A549 (cell line): ENCODE measurements at regions not wholly inside any gene's neighbourhood (a gene's known extent, or its start where the extent isn't known, plus 50 kb on each side); places are given as distances from the start of the nearest gene placed in this dataset.

Experiments used
- ATAC-seq, 2 experiments: fragments of 200-7000 bp in 1 of 2; fragments of >200 bp in 1 of 2; cut with Nextera tagmentation in 1 of 2; cut with Tn5 transposase in 1 of 2; 3 replicates each; pipeline versions ENCODE4 v1.8.0 to v1.9.1; 2018 to 2020; ENCODE audit warnings: mild to moderate bottlenecking in 1 of 2, moderate library complexity in 1 of 2
- CTCF ChIA-PET: fragments of 300-600 bp; sonication (Branson Sonifier 250); formaldehyde crosslinking; extraction: SDS; loops from one replicate; lab custom pipeline; 2021; ENCODE audit warnings: antibody characterized with exemption, inconsistent platforms; lab: Yijun Ruan, JAX
- POLR2A ChIA-PET: fragments of 350-600 bp; formaldehyde crosslinking; extraction: SDS; loops from one replicate; lab custom pipeline; 2021; ENCODE audit warnings: antibody characterized with exemption, inconsistent platforms; lab: Yijun Ruan, JAX
- DNase-seq, 2 experiments: peaks; one replicate each; pipeline versions ENCODE4 v3.0.0 to v3.0.0-alpha.2; 2011 to 2016; ENCODE audit warnings: low read depth in 1 of 2, low spot score in 1 of 2
- FAIRE-seq: peaks from 2 replicates; lab custom pipeline; 2011; peaks lifted over from hg19 to GRCh38; lab: Jason Lieb, UNC
- H3K27ac ChIP-seq, 2 experiments: fragments of >200 bp; sonication (Bioruptor Twin); formaldehyde crosslinking; 3 replicates each; pipeline ENCODE4 v1.5.1; 2016 to 2017
- H3K4me1 ChIP-seq: fragments of >200 bp; sonication (Bioruptor Twin); formaldehyde crosslinking; 3 replicates; pipeline ENCODE4 v1.6.1; 2016
- H3K4me2 ChIP-seq: fragments of >200 bp; sonication (Bioruptor Twin); formaldehyde crosslinking; 3 replicates; pipeline ENCODE4 v1.6.1; 2016
- H3K4me3 ChIP-seq: fragments of >200 bp; sonication (Bioruptor Twin); formaldehyde crosslinking; 3 replicates; pipeline ENCODE4 v1.5.1; 2016
- H3K9me3 ChIP-seq: fragments of >200 bp; sonication (Bioruptor Twin); formaldehyde crosslinking; 3 replicates; pipeline ENCODE4 v1.6.1; 2016
- CBX8 ChIP-seq: fragments of 200-600 bp; sonication (generic); IDR thresholded peaks from 2 replicates; pipeline ENCODE4 v1.6.1; 2016
- CHD2 ChIP-seq: fragments of 150-350 bp; IDR thresholded peaks from 2 replicates; pipeline ENCODE4 v1.6.1; 2014; ENCODE audit warnings: low read length; ENCODE audit not compliant: partially characterized antibody
- EHF ChIP-seq: fragments of 250-450 bp; sonication (Bioruptor Pico); IDR thresholded peaks from 2 replicates; pipeline ENCODE4 v1.5.0; 2020; ENCODE audit warnings: mild to moderate bottlenecking
- FOSL2 ChIP-seq, 2 experiments: fragments of 450-650 bp in 1 of 2; fragments of >200 bp in 1 of 2; sonication (Bioruptor Twin) in 1 of 2; formaldehyde crosslinking; IDR thresholded peaks; 2 replicates each; pipeline versions ENCODE4 v1.5.0 to v1.6.1; 2016 to 2020; ENCODE audit warnings: mild to moderate bottlenecking in 1 of 2, moderate library complexity in 1 of 2
- HDAC2 ChIP-seq: fragments of 200-600 bp; sonication (generic); IDR thresholded peaks from 2 replicates; pipeline ENCODE4 v1.6.1; 2016
- HOXB13 ChIP-seq: fragments of 250-450 bp; sonication (Bioruptor Pico); IDR thresholded peaks from 2 replicates; pipeline ENCODE4 v1.5.0; 2020; ENCODE audit warnings: low read depth, mild to moderate bottlenecking, moderate library complexity
- JUNB ChIP-seq: fragments of >200 bp; sonication (Bioruptor Twin); formaldehyde crosslinking; IDR thresholded peaks from 2 replicates; pipeline ENCODE4 v1.6.1; 2016
- KDM1A ChIP-seq: fragments of 200-600 bp; sonication (generic); IDR thresholded peaks from 2 replicates; pipeline ENCODE4 v1.6.1; 2016; ENCODE audit warnings: low read depth, mild to moderate bottlenecking
- MAFK ChIP-seq: fragments of 450-650 bp; IDR thresholded peaks from 2 replicates; pipeline ENCODE4 v1.6.1; 2014; ENCODE audit not compliant: partially characterized antibody
- NPAS2 ChIP-seq: fragments of 250-450 bp; sonication (Bioruptor Pico); IDR thresholded peaks from 2 replicates; pipeline ENCODE4 v1.8.0; 2022; ENCODE audit warnings: mild to moderate bottlenecking, moderate library complexity, borderline replicate concordance
- RAD21 ChIP-seq, 2 experiments: fragments of >200 bp in 1 of 2; sonication (Bioruptor Twin) in 1 of 2; formaldehyde crosslinking in 1 of 2; IDR thresholded peaks in 1 of 2; conservative IDR thresholded peaks in 1 of 2; 2 replicates in 1 of 2; 3 replicates in 1 of 2; pipeline ENCODE4 v1.6.1; 2012 to 2018; ENCODE audit warnings: inconsistent platforms in 1 of 2
- RARB ChIP-seq: fragments of 250-450 bp; sonication (Bioruptor Pico); IDR thresholded peaks from 2 replicates; pipeline ENCODE4 v1.8.0; 2021; ENCODE audit warnings: mild to moderate bottlenecking, moderate library complexity
- RCOR1 ChIP-seq: fragments of 150-350 bp; IDR thresholded peaks from 2 replicates; pipeline ENCODE4 v1.6.1; 2014; ENCODE audit warnings: antibody characterized with exemption, low read length, low read depth
- RFX5 ChIP-seq: fragments of 450-650 bp; IDR thresholded peaks from 2 replicates; pipeline ENCODE4 v1.7.1; 2014; ENCODE audit warnings: antibody characterized with exemption, mild to moderate bottlenecking, moderate library complexity
- SMC3 ChIP-seq: fragments of >200 bp; sonication (Bioruptor Twin); formaldehyde crosslinking; IDR thresholded peaks from 3 replicates; pipeline ENCODE4 v1.6.1; 2018; ENCODE audit warnings: inconsistent platforms
- TP53 ChIP-seq: fragments of 250-450 bp; sonication (Bioruptor Pico); IDR thresholded peaks from 2 replicates; pipeline ENCODE4 v1.5.0; 2021; ENCODE audit warnings: mild to moderate bottlenecking, moderate library complexity
- ZC3H11A ChIP-seq: fragments of 450-650 bp; IDR thresholded peaks from 2 replicates; pipeline ENCODE4 v1.6.1; 2014; ENCODE audit warnings: antibody characterized with exemption, mild to moderate bottlenecking
- ZFP36 ChIP-seq: fragments of 450-650 bp; IDR thresholded peaks from 2 replicates; pipeline ENCODE4 v1.6.1; 2014; ENCODE audit warnings: borderline replicate concordance; ENCODE audit not compliant: partially characterized antibody
- WGBS: methylation state at CpG from one replicate; pipeline ENCODE4 v1.1.6; 2017; ENCODE audit errors: missing lambda C conversion rate; 5-methylcytosine and 5-hydroxymethylcytosine counted together
- TF ChIP-seq, protein P1 (sequence below): fragments of >200 bp; sonication (Bioruptor Twin); formaldehyde crosslinking; IDR thresholded peaks from 3 replicates; pipeline ENCODE4 v1.6.1; 2016
- TF ChIP-seq, protein P2 (sequence below): fragments of 250-450 bp; sonication (Bioruptor Pico); IDR thresholded peaks from 2 replicates; pipeline ENCODE4 v1.5.0; 2021; ENCODE audit warnings: mild to moderate bottlenecking, moderate library complexity, borderline replicate concordance
- TF ChIP-seq, protein P3 (sequence below): fragments of >200 bp; sonication (Bioruptor Twin); formaldehyde crosslinking; IDR thresholded peaks from 3 replicates; pipeline ENCODE4 v1.5.1; 2016
- TF ChIP-seq, protein P4 (sequence below): fragments of 200-600 bp; sonication (generic); IDR thresholded peaks from 2 replicates; pipeline ENCODE4 v1.6.1; 2016; ENCODE audit warnings: antibody characterized with exemption, mild to moderate bottlenecking, moderate library complexity
- TF ChIP-seq, protein P5 (sequence below): fragments of 450-650 bp; IDR thresholded peaks from 2 replicates; pipeline ENCODE4 v1.6.1; 2014; ENCODE audit warnings: antibody characterized with exemption
- TF ChIP-seq, protein P6 (sequence below): fragments of 150-350 bp; IDR thresholded peaks from 2 replicates; pipeline ENCODE4 v1.6.1; 2014; ENCODE audit warnings: low read depth, mild to moderate bottlenecking, low read length
- TF ChIP-seq, protein P7 (sequence below): fragments of 250-450 bp; sonication (Bioruptor Pico); IDR thresholded peaks from 2 replicates; pipeline ENCODE4 v1.5.0; 2020; ENCODE audit warnings: low read depth, mild to moderate bottlenecking, moderate library complexity
- TF ChIP-seq, protein P8 (sequence below): IDR thresholded peaks from 2 replicates; pipeline ENCODE4 v1.6.1; 2012

DNA sequence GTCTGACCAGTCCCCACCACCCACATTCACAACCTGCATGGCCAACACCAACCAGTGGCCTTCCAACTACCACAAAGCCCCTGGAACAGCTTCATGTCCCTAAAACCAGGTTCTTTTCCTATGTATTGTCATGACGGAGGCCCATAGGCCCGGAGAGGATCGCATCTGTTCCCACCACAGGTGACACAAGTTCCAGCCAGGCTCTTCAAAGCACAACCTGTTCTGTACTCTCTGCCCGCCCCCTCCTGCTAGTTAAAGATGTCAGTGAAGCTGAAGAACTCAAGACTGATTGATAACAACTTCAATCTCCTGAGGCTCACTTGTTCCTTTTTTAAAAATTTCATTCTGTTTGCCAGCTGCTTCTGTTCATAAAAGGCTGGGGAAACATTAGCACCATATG lies 121.1 kb upstream of the GUCY1A2 start:
- Histone ChIP-seq H3K4me1 (no peaks in the 10 kb centered on the region), H3K9me3 (no peaks in the 10 kb centered on the region), H3K4me2 (no peak overlapping the region), H3K27ac (no peak overlapping the region), H3K4me3 (no peak overlapping the region)
- TF ChIP-seq, protein P1, sequence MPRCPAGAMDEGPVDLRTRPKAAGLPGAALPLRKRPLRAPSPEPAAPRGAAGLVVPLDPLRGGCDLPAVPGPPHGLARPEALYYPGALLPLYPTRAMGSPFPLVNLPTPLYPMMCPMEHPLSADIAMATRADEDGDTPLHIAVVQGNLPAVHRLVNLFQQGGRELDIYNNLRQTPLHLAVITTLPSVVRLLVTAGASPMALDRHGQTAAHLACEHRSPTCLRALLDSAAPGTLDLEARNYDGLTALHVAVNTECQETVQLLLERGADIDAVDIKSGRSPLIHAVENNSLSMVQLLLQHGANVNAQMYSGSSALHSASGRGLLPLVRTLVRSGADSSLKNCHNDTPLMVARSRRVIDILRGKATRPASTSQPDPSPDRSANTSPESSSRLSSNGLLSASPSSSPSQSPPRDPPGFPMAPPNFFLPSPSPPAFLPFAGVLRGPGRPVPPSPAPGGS, result no peak
- TF ChIP-seq HOXB13 (CRISPR knock-in tag) (no peak), FOSL2 (IDR thresholded peaks at IDR 0.05) (no peak), FOSL2 (CRISPR knock-in tag; IDR thresholded peaks at IDR 0.05) (no peak), RCOR1 (no peak), RFX5 (no peak), NPAS2 (CRISPR knock-in tag) (no peak), CHD2 (no peak), RARB (no peak), SMC3 (no peak), MAFK (no peak)
- TF ChIP-seq, protein P2, sequence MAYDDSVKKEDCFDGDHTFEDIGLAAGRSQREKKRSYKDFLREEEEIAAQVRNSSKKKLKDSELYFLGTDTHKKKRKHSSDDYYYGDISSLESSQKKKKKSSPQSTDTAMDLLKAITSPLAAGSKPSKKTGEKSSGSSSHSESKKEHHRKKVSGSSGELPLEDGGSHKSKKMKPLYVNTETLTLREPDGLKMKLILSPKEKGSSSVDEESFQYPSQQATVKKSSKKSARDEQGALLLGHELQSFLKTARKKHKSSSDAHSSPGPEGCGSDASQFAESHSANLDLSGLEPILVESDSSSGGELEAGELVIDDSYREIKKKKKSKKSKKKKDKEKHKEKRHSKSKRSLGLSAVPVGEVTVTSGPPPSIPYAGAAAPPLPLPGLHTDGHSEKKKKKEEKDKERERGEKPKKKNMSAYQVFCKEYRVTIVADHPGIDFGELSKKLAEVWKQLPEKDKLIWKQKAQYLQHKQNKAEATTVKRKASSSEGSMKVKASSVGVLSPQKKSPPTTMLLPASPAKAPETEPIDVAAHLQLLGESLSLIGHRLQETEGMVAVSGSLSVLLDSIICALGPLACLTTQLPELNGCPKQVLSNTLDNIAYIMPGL (CRISPR knock-in tag), result no peak
- TF ChIP-seq, protein P3, sequence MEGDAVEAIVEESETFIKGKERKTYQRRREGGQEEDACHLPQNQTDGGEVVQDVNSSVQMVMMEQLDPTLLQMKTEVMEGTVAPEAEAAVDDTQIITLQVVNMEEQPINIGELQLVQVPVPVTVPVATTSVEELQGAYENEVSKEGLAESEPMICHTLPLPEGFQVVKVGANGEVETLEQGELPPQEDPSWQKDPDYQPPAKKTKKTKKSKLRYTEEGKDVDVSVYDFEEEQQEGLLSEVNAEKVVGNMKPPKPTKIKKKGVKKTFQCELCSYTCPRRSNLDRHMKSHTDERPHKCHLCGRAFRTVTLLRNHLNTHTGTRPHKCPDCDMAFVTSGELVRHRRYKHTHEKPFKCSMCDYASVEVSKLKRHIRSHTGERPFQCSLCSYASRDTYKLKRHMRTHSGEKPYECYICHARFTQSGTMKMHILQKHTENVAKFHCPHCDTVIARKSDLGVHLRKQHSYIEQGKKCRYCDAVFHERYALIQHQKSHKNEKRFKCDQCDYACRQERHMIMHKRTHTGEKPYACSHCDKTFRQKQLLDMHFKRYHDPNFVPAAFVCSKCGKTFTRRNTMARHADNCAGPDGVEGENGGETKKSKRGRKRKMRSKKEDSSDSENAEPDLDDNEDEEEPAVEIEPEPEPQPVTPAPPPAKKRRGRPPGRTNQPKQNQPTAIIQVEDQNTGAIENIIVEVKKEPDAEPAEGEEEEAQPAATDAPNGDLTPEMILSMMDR, result no peak
- TF ChIP-seq, protein P4, sequence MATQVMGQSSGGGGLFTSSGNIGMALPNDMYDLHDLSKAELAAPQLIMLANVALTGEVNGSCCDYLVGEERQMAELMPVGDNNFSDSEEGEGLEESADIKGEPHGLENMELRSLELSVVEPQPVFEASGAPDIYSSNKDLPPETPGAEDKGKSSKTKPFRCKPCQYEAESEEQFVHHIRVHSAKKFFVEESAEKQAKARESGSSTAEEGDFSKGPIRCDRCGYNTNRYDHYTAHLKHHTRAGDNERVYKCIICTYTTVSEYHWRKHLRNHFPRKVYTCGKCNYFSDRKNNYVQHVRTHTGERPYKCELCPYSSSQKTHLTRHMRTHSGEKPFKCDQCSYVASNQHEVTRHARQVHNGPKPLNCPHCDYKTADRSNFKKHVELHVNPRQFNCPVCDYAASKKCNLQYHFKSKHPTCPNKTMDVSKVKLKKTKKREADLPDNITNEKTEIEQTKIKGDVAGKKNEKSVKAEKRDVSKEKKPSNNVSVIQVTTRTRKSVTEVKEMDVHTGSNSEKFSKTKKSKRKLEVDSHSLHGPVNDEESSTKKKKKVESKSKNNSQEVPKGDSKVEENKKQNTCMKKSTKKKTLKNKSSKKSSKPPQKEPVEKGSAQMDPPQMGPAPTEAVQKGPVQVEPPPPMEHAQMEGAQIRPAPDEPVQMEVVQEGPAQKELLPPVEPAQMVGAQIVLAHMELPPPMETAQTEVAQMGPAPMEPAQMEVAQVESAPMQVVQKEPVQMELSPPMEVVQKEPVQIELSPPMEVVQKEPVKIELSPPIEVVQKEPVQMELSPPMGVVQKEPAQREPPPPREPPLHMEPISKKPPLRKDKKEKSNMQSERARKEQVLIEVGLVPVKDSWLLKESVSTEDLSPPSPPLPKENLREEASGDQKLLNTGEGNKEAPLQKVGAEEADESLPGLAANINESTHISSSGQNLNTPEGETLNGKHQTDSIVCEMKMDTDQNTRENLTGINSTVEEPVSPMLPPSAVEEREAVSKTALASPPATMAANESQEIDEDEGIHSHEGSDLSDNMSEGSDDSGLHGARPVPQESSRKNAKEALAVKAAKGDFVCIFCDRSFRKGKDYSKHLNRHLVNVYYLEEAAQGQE, result no peak
- TF ChIP-seq, protein P5, sequence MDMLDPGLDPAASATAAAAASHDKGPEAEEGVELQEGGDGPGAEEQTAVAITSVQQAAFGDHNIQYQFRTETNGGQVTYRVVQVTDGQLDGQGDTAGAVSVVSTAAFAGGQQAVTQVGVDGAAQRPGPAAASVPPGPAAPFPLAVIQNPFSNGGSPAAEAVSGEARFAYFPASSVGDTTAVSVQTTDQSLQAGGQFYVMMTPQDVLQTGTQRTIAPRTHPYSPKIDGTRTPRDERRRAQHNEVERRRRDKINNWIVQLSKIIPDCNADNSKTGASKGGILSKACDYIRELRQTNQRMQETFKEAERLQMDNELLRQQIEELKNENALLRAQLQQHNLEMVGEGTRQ, result no peak
- DNase-seq (no peak), FAIRE-seq (no peak), ATAC-seq (no peak)
- WGBS, result 26% methylated on average over 3 of the region's 4 CpGs
- POLR2A ChIA-PET, result no interaction called here
- CTCF ChIA-PET, result no interaction called here

DNA sequence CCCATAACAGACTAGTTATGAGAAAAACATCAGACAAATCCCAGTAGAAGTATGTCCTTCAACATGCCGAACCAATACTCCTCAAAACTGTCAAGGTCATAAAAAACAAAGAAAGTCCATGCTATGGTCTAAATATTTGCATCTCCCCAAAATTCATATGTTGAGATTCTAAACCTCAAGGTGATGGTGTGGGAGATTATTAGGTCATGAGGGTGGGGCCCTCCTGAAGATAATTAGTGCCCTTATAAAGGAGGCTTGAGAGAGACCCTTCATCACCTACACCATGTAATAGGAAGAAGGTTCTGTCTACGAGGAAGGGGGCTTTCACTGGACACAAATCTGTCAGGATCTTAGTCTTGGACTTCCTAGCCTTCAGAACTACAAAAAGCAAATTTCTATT lies 118.6 kb upstream of the GUCY1A2 start:
- no peaks in the 10 kb centered on the region for H3K9me3 ChIP-seq
- TF ChIP-seq, protein P6, sequence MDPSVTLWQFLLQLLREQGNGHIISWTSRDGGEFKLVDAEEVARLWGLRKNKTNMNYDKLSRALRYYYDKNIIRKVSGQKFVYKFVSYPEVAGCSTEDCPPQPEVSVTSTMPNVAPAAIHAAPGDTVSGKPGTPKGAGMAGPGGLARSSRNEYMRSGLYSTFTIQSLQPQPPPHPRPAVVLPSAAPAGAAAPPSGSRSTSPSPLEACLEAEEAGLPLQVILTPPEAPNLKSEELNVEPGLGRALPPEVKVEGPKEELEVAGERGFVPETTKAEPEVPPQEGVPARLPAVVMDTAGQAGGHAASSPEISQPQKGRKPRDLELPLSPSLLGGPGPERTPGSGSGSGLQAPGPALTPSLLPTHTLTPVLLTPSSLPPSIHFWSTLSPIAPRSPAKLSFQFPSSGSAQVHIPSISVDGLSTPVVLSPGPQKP, result no peak
- TF ChIP-seq CBX8, result no peak
- TF ChIP-seq KDM1A, result no peak
- TF ChIP-seq RARB, result no peak
- TF ChIP-seq, protein P7, sequence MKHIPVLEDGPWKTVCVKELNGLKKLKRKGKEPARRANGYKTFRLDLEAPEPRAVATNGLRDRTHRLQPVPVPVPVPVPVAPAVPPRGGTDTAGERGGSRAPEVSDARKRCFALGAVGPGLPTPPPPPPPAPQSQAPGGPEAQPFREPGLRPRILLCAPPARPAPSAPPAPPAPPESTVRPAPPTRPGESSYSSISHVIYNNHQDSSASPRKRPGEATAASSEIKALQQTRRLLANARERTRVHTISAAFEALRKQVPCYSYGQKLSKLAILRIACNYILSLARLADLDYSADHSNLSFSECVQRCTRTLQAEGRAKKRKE (CRISPR knock-in tag), result no peak
- TF ChIP-seq, protein P8, sequence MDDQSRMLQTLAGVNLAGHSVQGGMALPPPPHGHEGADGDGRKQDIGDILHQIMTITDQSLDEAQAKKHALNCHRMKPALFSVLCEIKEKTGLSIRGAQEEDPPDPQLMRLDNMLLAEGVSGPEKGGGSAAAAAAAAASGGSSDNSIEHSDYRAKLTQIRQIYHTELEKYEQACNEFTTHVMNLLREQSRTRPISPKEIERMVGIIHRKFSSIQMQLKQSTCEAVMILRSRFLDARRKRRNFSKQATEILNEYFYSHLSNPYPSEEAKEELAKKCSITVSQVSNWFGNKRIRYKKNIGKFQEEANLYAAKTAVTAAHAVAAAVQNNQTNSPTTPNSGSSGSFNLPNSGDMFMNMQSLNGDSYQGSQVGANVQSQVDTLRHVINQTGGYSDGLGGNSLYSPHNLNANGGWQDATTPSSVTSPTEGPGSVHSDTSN, result no peak
- no peak for TF ChIP-seq HDAC2
- TF ChIP-seq ZC3H11A, result no peak
- TF ChIP-seq TP53, result no peak
- TF ChIP-seq RAD21 (conservative IDR thresholded peaks at IDR 0.05 in 1 of 2, IDR thresholded peaks at IDR 0.05 in 1 of 2), result no peak
- no peak for TF ChIP-seq EHF
- no peak for TF ChIP-seq JUNB
- TF ChIP-seq ZFP36, result no peak
- TF ChIP-seq RFX5, result no peak
- DNase-seq (no peak), ATAC-seq (no peak), FAIRE-seq (no peak)
- 5% methylated on average over 2 of the region's 2 CpGs for WGBS
- ChIA-PET POLR2A (no interaction called here), CTCF (no interaction called here)
- no peak overlapping the region for H3K4me2 ChIP-seq
- no peak overlapping the region for H3K27ac ChIP-seq
- no peak overlapping the region for H3K4me3 ChIP-seq
- no peaks in the 10 kb centered on the region for H3K4me1 ChIP-seq
